ENCODE measurements at regions not wholly inside any gene's neighbourhood (a gene's known extent, or its start where the extent isn't known, plus 50 kb on each side); places are given as distances from the start of the nearest gene placed in this dataset.

DNA sequence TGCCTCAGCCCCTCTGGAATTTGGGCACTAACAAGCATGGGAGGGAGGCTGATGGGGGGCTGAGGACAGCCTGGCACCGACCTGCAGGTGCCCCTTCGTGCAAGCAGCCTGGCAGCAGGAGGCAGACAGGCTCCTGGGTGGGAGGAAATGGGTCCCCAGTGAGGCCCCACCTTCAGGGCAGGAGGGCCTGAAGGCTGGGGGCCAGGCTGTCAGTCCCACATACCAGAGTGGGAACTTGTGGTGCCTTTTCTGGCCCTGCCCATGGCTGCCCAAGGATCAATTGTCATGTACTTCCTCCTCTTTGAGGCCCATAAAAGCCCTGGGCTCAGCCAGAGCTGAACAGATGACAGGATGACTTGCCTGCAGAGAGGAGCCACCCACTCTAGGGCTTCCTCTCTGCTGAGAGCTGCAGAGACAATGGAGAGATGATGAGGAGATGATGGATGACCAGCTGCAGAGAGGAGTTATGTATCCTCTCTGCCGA, 141.0 kb downstream of the PDHA2 start:
- no CpG with 5 or more reads among the region's 3 CpGs for WGBS, 2 donors (ENCODE audit: extremely low coverage in 2 of 2, insufficient read length in 2 of 2, insufficient replicate concordance in 1 of 2)
- Histone ChIP-seq H3K4me2 (ENCODE audit: insufficient read depth, low read length, poor library complexity, severe bottlenecking) (no peak overlapping the region), H2BK5ac (ENCODE audit: low read length) (no peak overlapping the region), H3K4me3 (ENCODE audit: low read length in 2 of 2) (no peak overlapping the region), H2AFZ (ENCODE audit: low read length) (no peak overlapping the region), H4K8ac (ENCODE audit: low read depth, low read length) (no peak overlapping the region), H3K9ac (ENCODE audit: low read depth, low read length, poor library complexity) (no peak overlapping the region), H3K23ac (ENCODE audit: low read depth, low read length, poor library complexity) (no peak overlapping the region), H3K9me3 (replicated peaks in 1 of 2; ENCODE audit: control insufficient read depth in 2 of 2, insufficient read depth in 1 of 2, low read depth in 1 of 2, low read length in 2 of 2) (peaks cover 6 to 15% of the 10 kb centered on the region in 2 donors), H2AK5ac (ENCODE audit: low read depth, low read length) (no peak overlapping the region), H3K14ac (ENCODE audit: low read length) (no peak overlapping the region), H2BK15ac (ENCODE audit: low read length) (no peak overlapping the region), H3K36me3 (replicated peaks in 1 of 2; ENCODE audit: control insufficient read depth in 2 of 2, insufficient read depth in 2 of 2, low read length in 2 of 2) (no peaks in the 10 kb centered on the region), H3K27ac (replicated peaks; ENCODE audit: low read length) (no peak overlapping the region), H3K4ac (ENCODE audit: low read length) (no peak overlapping the region), H3K27me3 (ENCODE audit: control insufficient read depth in 3 of 3, insufficient read depth in 3 of 3, low read depth in 1 of 3, low read length in 3 of 3) (no peaks in the 10 kb centered on the region), H3K4me1 (ENCODE audit: control insufficient read depth in 2 of 2, insufficient read depth in 1 of 2, low read depth in 1 of 2, low read length in 2 of 2) (peaks cover 5 to 9% of the 10 kb centered on the region in 2 donors), H2BK120ac (ENCODE audit: low read depth, low read length) (no peak overlapping the region), H4K91ac (ENCODE audit: low read depth, low read length, poor library complexity) (no peak overlapping the region), H2BK12ac (ENCODE audit: low read length) (peak overlapping the region; percentile 33), H3K79me1 (ENCODE audit: low read depth, low read length) (no peaks in the 10 kb centered on the region), H3K18ac (ENCODE audit: low read length) (peak overlapping the region; percentile 29)
- DNase-seq (ENCODE audit: low spot score), result no peak

GRCh38 chr4:95981591-95981990, 141.7 kb downstream of the PDHA2 start:
- Histone ChIP-seq H3K4me1 (ENCODE audit: control insufficient read depth in 2 of 2, insufficient read depth in 1 of 2, low read depth in 1 of 2, low read length in 2 of 2) (peaks cover 5 to 9% of the 10 kb centered on the region in 2 donors), H4K8ac (ENCODE audit: low read depth, low read length) (no peak overlapping the region), H3K4ac (ENCODE audit: low read length) (no peak overlapping the region), H3K9ac (ENCODE audit: low read depth, low read length, poor library complexity) (no peak overlapping the region), H3K4me3 (ENCODE audit: low read length in 2 of 2) (no peak overlapping the region), H3K79me1 (ENCODE audit: low read depth, low read length) (no peaks in the 10 kb centered on the region), H2BK120ac (ENCODE audit: low read depth, low read length) (no peak overlapping the region), H2AK5ac (ENCODE audit: low read depth, low read length) (no peak overlapping the region), H3K14ac (ENCODE audit: low read length) (no peak overlapping the region), H3K27me3 (ENCODE audit: control insufficient read depth in 3 of 3, insufficient read depth in 3 of 3, low read depth in 1 of 3, low read length in 3 of 3) (no peaks in the 10 kb centered on the region), H4K91ac (ENCODE audit: low read depth, low read length, poor library complexity) (no peak overlapping the region), H3K36me3 (replicated peaks in 1 of 2; ENCODE audit: control insufficient read depth in 2 of 2, insufficient read depth in 2 of 2, low read length in 2 of 2) (no peaks in the 10 kb centered on the region), H2AFZ (ENCODE audit: low read length) (no peak overlapping the region), H2BK15ac (ENCODE audit: low read length) (peak overlapping the region; percentile 60), H2BK5ac (ENCODE audit: low read length) (no peak overlapping the region), H3K18ac (ENCODE audit: low read length) (peak overlapping the region; percentile 84), H2BK12ac (ENCODE audit: low read length) (peak overlapping the region; percentile 16), H3K9me3 (replicated peaks in 1 of 2; ENCODE audit: control insufficient read depth in 2 of 2, insufficient read depth in 1 of 2, low read depth in 1 of 2, low read length in 2 of 2) (peaks cover 6 to 15% of the 10 kb centered on the region in 2 donors), H3K27ac (replicated peaks; ENCODE audit: low read length) (no peak overlapping the region), H3K23ac (ENCODE audit: low read depth, low read length, poor library complexity) (no peak overlapping the region), H3K4me2 (ENCODE audit: insufficient read depth, low read length, poor library complexity, severe bottlenecking) (no peak overlapping the region)
- no CpG with 5 or more reads among the region's 2 CpGs for WGBS, 2 donors (ENCODE audit: extremely low coverage in 2 of 2, insufficient read length in 2 of 2, insufficient replicate concordance in 1 of 2)
- DNase-seq (ENCODE audit: low spot score), result no peak

- no peak overlapping the region for H3K27ac ChIP-seq (replicated peaks; ENCODE audit: low read length)
- peaks cover 5 to 9% of the 10 kb centered on the region in 2 donors for H3K4me1 ChIP-seq (ENCODE audit: control insufficient read depth in 2 of 2, insufficient read depth in 1 of 2, low read depth in 1 of 2, low read length in 2 of 2)
- H2BK12ac ChIP-seq (ENCODE audit: low read length), result no peak overlapping the region
- no peak overlapping the region for H4K91ac ChIP-seq (ENCODE audit: low read depth, low read length, poor library complexity)
- no peak overlapping the region for H3K4ac ChIP-seq (ENCODE audit: low read length)
- DNase-seq (ENCODE audit: low spot score), result no peak
- H2BK15ac ChIP-seq (ENCODE audit: low read length), result no peak overlapping the region
- no peak overlapping the region for H3K18ac ChIP-seq (ENCODE audit: low read length)
- H3K27me3 ChIP-seq (ENCODE audit: control insufficient read depth in 3 of 3, insufficient read depth in 3 of 3, low read depth in 1 of 3, low read length in 3 of 3), result no peaks in the 10 kb centered on the region
- no peak overlapping the region for H3K4me2 ChIP-seq (ENCODE audit: insufficient read depth, low read length, poor library complexity, severe bottlenecking)
- no peak overlapping the region for H3K14ac ChIP-seq (ENCODE audit: low read length)
- H3K23ac ChIP-seq (ENCODE audit: low read depth, low read length, poor library complexity), result no peak overlapping the region
- WGBS, 2 donors (ENCODE audit: extremely low coverage in 2 of 2, insufficient read length in 2 of 2, insufficient replicate concordance in 1 of 2), result no CpG with 5 or more reads among the region's 1 CpG
- H3K79me1 ChIP-seq (ENCODE audit: low read depth, low read length), result no peaks in the 10 kb centered on the region
- H3K9me3 ChIP-seq (replicated peaks in 1 of 2; ENCODE audit: control insufficient read depth in 2 of 2, insufficient read depth in 1 of 2, low read depth in 1 of 2, low read length in 2 of 2), result peaks cover 6 to 15% of the 10 kb centered on the region in 2 donors
- no peak overlapping the region for H2AK5ac ChIP-seq (ENCODE audit: low read depth, low read length)
- H2AFZ ChIP-seq (ENCODE audit: low read length), result no peak overlapping the region
- no peak overlapping the region for H2BK5ac ChIP-seq (ENCODE audit: low read length)
- H3K36me3 ChIP-seq (replicated peaks in 1 of 2; ENCODE audit: control insufficient read depth in 2 of 2, insufficient read depth in 2 of 2, low read length in 2 of 2), result no peaks in the 10 kb centered on the region
- no peak overlapping the region for H2BK120ac ChIP-seq (ENCODE audit: low read depth, low read length)
- H3K4me3 ChIP-seq (ENCODE audit: low read length in 2 of 2), result no peak overlapping the region
- no peak overlapping the region for H3K9ac ChIP-seq (ENCODE audit: low read depth, low read length, poor library complexity)
- H4K8ac ChIP-seq (ENCODE audit: low read depth, low read length), result no peak overlapping the region
Observed at GRCh38 chr4:95982516-95982915, 142.6 kb downstream of the PDHA2 start.

- WGBS, 2 donors (ENCODE audit: extremely low coverage in 2 of 2, insufficient read length in 2 of 2, insufficient replicate concordance in 1 of 2), result no CpG with 5 or more reads among the region's 6 CpGs
- no peaks in the 10 kb centered on the region for H3K79me1 ChIP-seq (ENCODE audit: low read depth, low read length)
- H2BK12ac ChIP-seq (ENCODE audit: low read length), result no peak overlapping the region
- H3K4me3 ChIP-seq (ENCODE audit: low read length in 2 of 2), result no peak overlapping the region
- H4K91ac ChIP-seq (ENCODE audit: low read depth, low read length, poor library complexity), result no peak overlapping the region
- H3K9me3 ChIP-seq (replicated peaks in 1 of 2; ENCODE audit: control insufficient read depth in 2 of 2, insufficient read depth in 1 of 2, low read depth in 1 of 2, low read length in 2 of 2), result peaks cover 6 to 15% of the 10 kb centered on the region in 2 donors
- H4K8ac ChIP-seq (ENCODE audit: low read depth, low read length), result no peak overlapping the region
- no peak overlapping the region for H3K14ac ChIP-seq (ENCODE audit: low read length)
- no peak overlapping the region for H2AFZ ChIP-seq (ENCODE audit: low read length)
- no peak overlapping the region for H2BK120ac ChIP-seq (ENCODE audit: low read depth, low read length)
- H3K23ac ChIP-seq (ENCODE audit: low read depth, low read length, poor library complexity), result no peak overlapping the region
- no peak overlapping the region for H2AK5ac ChIP-seq (ENCODE audit: low read depth, low read length)
- no peak overlapping the region for H2BK5ac ChIP-seq (ENCODE audit: low read length)
- H3K27ac ChIP-seq (replicated peaks; ENCODE audit: low read length), result no peak overlapping the region
- H3K18ac ChIP-seq (ENCODE audit: low read length), result no peak overlapping the region
- H3K36me3 ChIP-seq (replicated peaks in 1 of 2; ENCODE audit: control insufficient read depth in 2 of 2, insufficient read depth in 2 of 2, low read length in 2 of 2), result no peaks in the 10 kb centered on the region
- peaks cover 5 to 9% of the 10 kb centered on the region in 2 donors for H3K4me1 ChIP-seq (ENCODE audit: control insufficient read depth in 2 of 2, insufficient read depth in 1 of 2, low read depth in 1 of 2, low read length in 2 of 2)
- H2BK15ac ChIP-seq (ENCODE audit: low read length), result no peak overlapping the region
- no peak overlapping the region for H3K9ac ChIP-seq (ENCODE audit: low read depth, low read length, poor library complexity)
- no peak for DNase-seq (ENCODE audit: low spot score)
- no peak overlapping the region for H3K4me2 ChIP-seq (ENCODE audit: insufficient read depth, low read length, poor library complexity, severe bottlenecking)
- no peak overlapping the region for H3K4ac ChIP-seq (ENCODE audit: low read length)
- H3K27me3 ChIP-seq (ENCODE audit: control insufficient read depth in 3 of 3, insufficient read depth in 3 of 3, low read depth in 1 of 3, low read length in 3 of 3), result no peaks in the 10 kb centered on the region
Observed at GRCh38 chr4:95984081-95984480, 144.2 kb downstream of the PDHA2 start.
